ENCODE measurements at regions not wholly inside any gene's neighbourhood (a gene's known extent, or its start where the extent isn't known, plus 50 kb on each side); places are given as distances from the start of the nearest gene placed in this dataset.

- DNase-seq = no peak
These were observed 96.4 kb upstream of the ELL2 start for GRCh38 chr5:96058084-96058483.

DNA sequence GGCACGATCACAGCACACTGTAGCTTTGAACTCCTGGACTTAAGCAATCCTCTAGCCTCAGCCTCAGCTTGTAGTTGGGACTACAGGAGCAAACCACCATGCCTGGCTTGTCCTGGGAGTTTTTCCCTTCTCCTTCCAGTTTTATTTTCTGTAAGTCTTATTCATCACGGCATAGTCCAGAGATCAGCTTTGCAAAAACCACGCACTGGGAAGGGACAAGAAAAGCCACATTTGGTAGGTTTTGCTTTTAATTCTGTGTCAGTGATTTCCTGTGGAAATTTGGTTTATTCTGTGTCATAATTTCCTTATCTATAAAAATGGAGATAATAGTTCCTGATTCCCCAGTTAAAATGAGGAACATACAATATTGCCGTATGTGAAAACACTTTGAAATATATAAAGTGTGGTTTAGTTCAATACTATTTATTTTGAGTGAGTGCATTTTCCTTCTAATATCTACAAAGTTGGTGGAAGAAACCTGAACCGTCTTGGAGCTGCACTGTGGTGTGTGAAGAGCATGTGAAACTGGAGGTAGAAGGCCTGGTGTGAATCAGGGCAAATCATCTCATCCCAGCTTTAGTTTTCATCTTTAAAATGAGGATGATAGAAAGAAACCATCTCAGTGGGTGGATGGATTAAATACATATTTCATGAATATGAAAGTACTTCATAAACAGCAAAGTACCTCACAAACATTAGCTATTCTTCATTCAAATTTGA is 92.8 kb upstream of the ELL2 start:
- DNase-seq = no peak

- DNase-seq = no peak
These were observed 91.5 kb upstream of the ELL2 start for GRCh38 chr5:96053063-96053735.

GRCh38 chr5:96052374-96052773 is 90.7 kb upstream of the ELL2 start:
- no peak for DNase-seq

DNA sequence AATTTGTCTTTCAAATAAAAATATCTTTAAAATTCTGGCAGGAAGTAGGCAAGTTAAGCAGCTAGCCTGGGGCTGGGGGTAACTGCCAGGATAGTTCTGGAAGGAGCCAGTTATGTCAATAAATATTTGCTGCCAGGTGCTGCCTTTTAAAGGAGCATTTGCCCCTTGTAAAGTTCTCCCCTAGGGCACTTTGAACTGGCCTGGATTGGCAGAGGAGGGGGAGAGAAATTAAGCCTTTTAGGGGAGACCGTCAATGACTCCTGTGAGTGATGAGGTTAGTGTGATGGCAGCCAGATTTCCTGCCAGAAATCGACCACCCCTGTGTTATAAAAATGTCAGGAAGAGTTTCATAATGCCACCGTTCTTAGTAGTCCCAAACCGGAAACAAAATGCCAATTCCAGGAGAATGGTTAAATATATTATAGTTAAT is 89.8 kb upstream of the ELL2 start:
- DNase-seq = no peak

GRCh38 chr5:96050273-96050880 is 88.7 kb upstream of the ELL2 start:
- no peak for DNase-seq

GRCh38 chr5:96049398-96050272 is 88.0 kb upstream of the ELL2 start:
- DNase-seq = no peak

GRCh38 chr5:96048763-96049162 is 87.1 kb upstream of the ELL2 start:
- DNase-seq = no peak

GRCh38 chr5:96045888-96046287 is 84.2 kb upstream of the ELL2 start:
- no peak for DNase-seq

- no peak for DNase-seq
These were observed 81.8 kb upstream of the ELL2 start for GRCh38 chr5:96043446-96043845.

DNA sequence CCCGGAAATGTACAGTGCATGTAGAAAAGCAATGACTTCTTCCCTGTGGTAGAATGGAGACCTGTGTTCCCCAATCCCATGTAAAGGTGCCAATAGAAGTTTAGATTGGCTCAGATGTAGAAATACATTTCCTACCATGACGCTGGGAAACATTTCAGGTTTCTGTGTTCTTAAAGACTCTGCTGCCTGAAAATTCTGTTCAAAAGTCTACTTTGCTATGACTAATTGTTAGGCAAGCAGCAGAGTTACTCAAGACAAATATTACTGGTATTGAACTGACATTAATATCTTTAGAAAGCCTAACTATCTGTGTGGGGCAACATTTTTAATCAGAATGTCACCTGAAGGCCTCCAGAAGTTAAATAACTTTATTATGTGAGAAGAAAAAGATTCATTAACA is 75.5 kb upstream of the ELL2 start:
- DNase-seq = no peak

- no peak for DNase-seq
These were observed 74.7 kb upstream of the ELL2 start for GRCh38 chr5:96036301-96036700.

DNA sequence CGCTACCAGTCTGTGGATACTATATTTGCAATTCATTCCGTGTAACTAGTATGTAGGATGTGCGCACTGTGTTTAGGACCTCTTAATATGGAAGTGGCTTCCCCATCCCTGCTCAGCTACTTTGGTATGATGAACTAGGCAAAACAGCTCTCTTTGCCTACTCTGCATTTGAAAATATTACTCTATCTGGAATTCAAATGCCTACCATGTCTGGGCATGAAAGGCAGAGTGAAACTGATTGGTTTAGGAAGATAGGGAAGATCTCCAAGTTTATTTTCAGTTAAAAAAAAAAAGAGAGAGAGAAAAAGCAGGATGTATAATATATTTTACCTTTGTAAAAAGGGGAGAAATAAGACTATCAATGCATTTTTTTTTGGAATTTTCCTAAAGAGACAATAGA is 74.1 kb upstream of the ELL2 start:
- no peak for DNase-seq

- DNase-seq = no peak
These were observed 71.5 kb upstream of the ELL2 start for GRCh38 chr5:96033116-96033515.

DNA sequence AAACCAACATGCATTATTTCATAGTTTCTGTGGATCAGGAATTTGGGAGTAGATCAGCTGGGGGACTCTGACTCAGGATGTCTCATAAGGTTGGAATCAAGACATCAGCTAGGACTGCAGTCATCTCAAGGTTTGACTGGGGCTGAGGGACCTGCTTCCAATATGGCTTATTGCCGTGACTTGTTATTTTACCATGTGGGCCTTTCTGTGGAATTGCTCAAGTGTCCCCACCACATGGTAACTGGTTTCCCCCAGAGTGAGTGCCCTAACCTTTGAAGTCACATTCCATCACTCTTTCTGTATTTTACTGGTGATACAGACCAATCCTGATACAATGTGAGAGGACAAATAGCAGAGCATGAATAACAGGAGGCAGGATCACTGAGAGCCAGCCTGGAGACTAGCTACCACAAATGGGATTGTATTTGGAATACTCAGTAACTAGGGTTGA is 70.2 kb upstream of the ELL2 start:
- no peak for DNase-seq

DNA sequence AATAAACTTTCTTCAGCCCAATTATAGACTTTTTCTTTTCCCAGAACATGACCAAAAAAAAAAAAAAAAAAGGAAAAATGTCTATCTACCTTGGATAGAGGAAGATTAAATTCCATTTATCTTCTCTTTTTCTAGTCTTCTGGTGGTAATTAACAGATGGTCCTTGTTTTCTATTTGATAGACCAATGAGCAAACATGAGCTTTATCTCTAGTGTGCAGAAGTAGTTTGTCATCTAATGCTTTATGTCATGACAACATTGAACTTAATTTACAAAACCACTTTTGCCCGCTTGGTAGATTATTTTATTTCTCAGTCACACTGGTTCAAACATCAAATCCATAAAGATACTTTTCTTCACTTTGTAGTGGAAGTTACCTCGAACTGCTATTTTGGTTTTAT is 69.5 kb upstream of the ELL2 start:
- no peak for DNase-seq

- DNase-seq = no peak
These were observed 64.9 kb upstream of the ELL2 start for GRCh38 chr5:96026406-96027041.

GRCh38 chr5:96024683-96025475 is 63.2 kb upstream of the ELL2 start:
- no peak for DNase-seq

DNA sequence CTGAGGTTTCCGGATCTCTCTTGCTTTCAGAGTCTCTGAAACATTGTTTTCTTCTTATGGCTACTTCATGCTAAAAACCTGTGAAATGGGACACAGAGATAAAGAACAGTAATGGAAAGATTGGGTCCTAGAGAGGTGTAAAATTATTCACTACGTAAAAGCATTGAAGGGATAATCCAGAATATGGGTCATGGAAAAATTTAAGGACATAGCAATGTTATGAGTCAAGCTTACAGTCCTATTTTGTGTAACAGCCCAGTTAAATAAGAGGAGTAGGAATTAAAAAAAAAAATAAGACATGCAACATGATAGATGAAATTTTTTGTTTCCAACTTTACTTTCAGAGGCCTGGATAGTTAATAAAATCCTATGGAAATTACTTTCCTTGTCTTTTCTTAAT is 61.9 kb upstream of the ELL2 start:
- DNase-seq = no peak

DNA sequence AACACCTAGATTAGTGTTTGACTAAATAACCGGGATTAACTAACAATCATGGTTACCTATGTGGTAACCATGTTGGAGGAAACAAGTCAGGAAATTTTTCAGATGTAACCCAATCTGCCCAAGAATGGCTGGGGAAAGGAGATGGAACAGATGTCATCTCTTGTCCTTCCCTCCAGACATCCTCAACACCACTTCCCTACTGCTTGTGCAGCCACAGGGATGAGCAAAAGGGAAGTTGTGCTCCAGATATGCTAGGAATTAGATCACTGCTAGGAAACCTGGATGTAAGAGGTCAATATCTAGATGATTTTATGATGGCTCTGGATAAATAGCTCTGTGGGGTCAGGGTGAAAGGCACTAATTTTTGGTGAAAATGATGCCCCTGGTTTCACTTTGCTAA is 61.3 kb upstream of the ELL2 start:
- no peak for DNase-seq

GRCh38 chr5:96017951-96018350 is 56.3 kb upstream of the ELL2 start:
- no peak for DNase-seq

GRCh38 chr5:96016216-96016615 is 54.6 kb upstream of the ELL2 start:
- DNase-seq = no peak

Measured in CD4-positive, alpha-beta T cell treated with Interleukin-4 for 1 hour (primary cell).